A549 (cell line): ENCODE measurements at regions not wholly inside any gene's neighbourhood (a gene's known extent, or its start where the extent isn't known, plus 50 kb on each side); places are given as distances from the start of the nearest gene placed in this dataset.

ENCODE experiments used
- ATAC-seq, 2 experiments: fragments of 200-7000 bp in 1 of 2; fragments of >200 bp in 1 of 2; cut with Nextera tagmentation in 1 of 2; cut with Tn5 transposase in 1 of 2; 3 replicates each; pipeline versions ENCODE4 v1.8.0 to v1.9.1; 2018 to 2020; ENCODE audit warnings: mild to moderate bottlenecking in 1 of 2, moderate library complexity in 1 of 2
- CTCF ChIA-PET: fragments of 300-600 bp; sonication (Branson Sonifier 250); formaldehyde crosslinking; extraction: SDS; loops from one replicate; lab custom pipeline; 2021; ENCODE audit warnings: antibody characterized with exemption, inconsistent platforms; lab: Yijun Ruan, JAX
- POLR2A ChIA-PET: fragments of 350-600 bp; formaldehyde crosslinking; extraction: SDS; loops from one replicate; lab custom pipeline; 2021; ENCODE audit warnings: antibody characterized with exemption, inconsistent platforms; lab: Yijun Ruan, JAX
- DNase-seq, 2 experiments: peaks; one replicate each; pipeline versions ENCODE4 v3.0.0 to v3.0.0-alpha.2; 2011 to 2016; ENCODE audit warnings: low read depth in 1 of 2, low spot score in 1 of 2
- FAIRE-seq: peaks from 2 replicates; lab custom pipeline; 2011; peaks lifted over from hg19 to GRCh38; lab: Jason Lieb, UNC
- H3K27ac ChIP-seq, 2 experiments: fragments of >200 bp; sonication (Bioruptor Twin); formaldehyde crosslinking; 3 replicates each; pipeline ENCODE4 v1.5.1; 2016 to 2017
- H3K4me1 ChIP-seq: fragments of >200 bp; sonication (Bioruptor Twin); formaldehyde crosslinking; 3 replicates; pipeline ENCODE4 v1.6.1; 2016
- H3K4me2 ChIP-seq: fragments of >200 bp; sonication (Bioruptor Twin); formaldehyde crosslinking; 3 replicates; pipeline ENCODE4 v1.6.1; 2016
- H3K4me3 ChIP-seq: fragments of >200 bp; sonication (Bioruptor Twin); formaldehyde crosslinking; 3 replicates; pipeline ENCODE4 v1.5.1; 2016
- H3K9me3 ChIP-seq: fragments of >200 bp; sonication (Bioruptor Twin); formaldehyde crosslinking; 3 replicates; pipeline ENCODE4 v1.6.1; 2016
- BCL3 ChIP-seq: fragments of >200 bp; sonication (Bioruptor Twin); formaldehyde crosslinking; IDR thresholded peaks from 3 replicates; pipeline ENCODE4 v1.6.1; 2016
- CHD4 ChIP-seq: fragments of 200-600 bp; sonication (generic); IDR thresholded peaks from 2 replicates; pipeline ENCODE4 v1.6.1; 2016; ENCODE audit warnings: antibody characterized with exemption, mild to moderate bottlenecking, borderline replicate concordance
- CTCF ChIP-seq: fragments of >200 bp; sonication (Bioruptor Twin); formaldehyde crosslinking; IDR thresholded peaks from 3 replicates; pipeline ENCODE4 v1.5.1; 2016
- ELK1 ChIP-seq: fragments of 150-350 bp; IDR thresholded peaks from 2 replicates; pipeline ENCODE4 v1.6.1; 2014; ENCODE audit warnings: low read depth, mild to moderate bottlenecking, low read length
- EP300 ChIP-seq, 2 experiments: fragments of >200 bp; sonication (Bioruptor Twin); formaldehyde crosslinking; IDR thresholded peaks; 2 replicates in 1 of 2; 3 replicates in 1 of 2; pipeline ENCODE4 v1.6.1; 2016 to 2017
- FOSB ChIP-seq: fragments of 250-450 bp; sonication (Bioruptor Pico); IDR thresholded peaks from 2 replicates; pipeline ENCODE4 v1.5.0; 2020; ENCODE audit warnings: mild to moderate bottlenecking, moderate library complexity
- FOSL2 ChIP-seq, 2 experiments: fragments of 450-650 bp in 1 of 2; fragments of >200 bp in 1 of 2; sonication (Bioruptor Twin) in 1 of 2; formaldehyde crosslinking; IDR thresholded peaks; 2 replicates each; pipeline versions ENCODE4 v1.5.0 to v1.6.1; 2016 to 2020; ENCODE audit warnings: mild to moderate bottlenecking in 1 of 2, moderate library complexity in 1 of 2
- GATA3 ChIP-seq: IDR thresholded peaks from 2 replicates; pipeline ENCODE4 v1.6.1; 2012; ENCODE audit warnings: borderline replicate concordance
- HDAC2 ChIP-seq: fragments of 200-600 bp; sonication (generic); IDR thresholded peaks from 2 replicates; pipeline ENCODE4 v1.6.1; 2016
- HOXA7 ChIP-seq: fragments of 250-450 bp; sonication (Bioruptor Pico); IDR thresholded peaks from 2 replicates; pipeline ENCODE4 v1.5.0; 2020; ENCODE audit warnings: mild to moderate bottlenecking, moderate library complexity
- HOXB5 ChIP-seq: fragments of 250-450 bp; sonication (Bioruptor Pico); IDR thresholded peaks from 2 replicates; pipeline ENCODE4 v1.5.0; 2020; ENCODE audit warnings: mild to moderate bottlenecking, moderate library complexity
- JUN ChIP-seq, 2 experiments: fragments of >200 bp; sonication (Bioruptor Twin); formaldehyde crosslinking; IDR thresholded peaks; 2 replicates in 1 of 2; 3 replicates in 1 of 2; pipeline ENCODE4 v1.6.1; 2016 to 2017
- KDM5A ChIP-seq: fragments of 200-600 bp; sonication (generic); IDR thresholded peaks from 2 replicates; pipeline ENCODE4 v1.6.1; 2016; ENCODE audit warnings: antibody characterized with exemption, mild to moderate bottlenecking
- PBX3 ChIP-seq: IDR thresholded peaks from 2 replicates; pipeline ENCODE4 v1.6.1; 2012
- POLR2A ChIP-seq: IDR thresholded peaks from 2 replicates; pipeline ENCODE4 v1.6.1; 2012; ENCODE audit warnings: mild to moderate bottlenecking, low read length
- POLR2AphosphoS2 ChIP-seq: conservative IDR thresholded peaks from 2 replicates; pipeline ENCODE4 v1.6.1; 2012; ENCODE audit warnings: low read length, improper control_type of control experiment, inconsistent platforms
- RCOR1 ChIP-seq: fragments of 150-350 bp; IDR thresholded peaks from 2 replicates; pipeline ENCODE4 v1.6.1; 2014; ENCODE audit warnings: antibody characterized with exemption, low read length, low read depth
- REST ChIP-seq: fragments of 200-600 bp; sonication (generic); IDR thresholded peaks from 2 replicates; pipeline ENCODE4 v1.6.1; 2016; ENCODE audit warnings: antibody characterized with exemption, mild to moderate bottlenecking, moderate library complexity
- USF2 ChIP-seq: fragments of 450-650 bp; IDR thresholded peaks from 2 replicates; pipeline ENCODE4 v1.6.1; 2014; ENCODE audit warnings: antibody characterized with exemption
- ZC3H11A ChIP-seq: fragments of 450-650 bp; IDR thresholded peaks from 2 replicates; pipeline ENCODE4 v1.6.1; 2014; ENCODE audit warnings: antibody characterized with exemption, mild to moderate bottlenecking
- ZNF302 ChIP-seq: fragments of 250-450 bp; sonication (Bioruptor Pico); IDR thresholded peaks from 2 replicates; pipeline ENCODE4 v1.9.0; 2021; ENCODE audit warnings: inconsistent platforms, mild to moderate bottlenecking, moderate library complexity
- ZSCAN20 ChIP-seq: fragments of 250-450 bp; sonication (Bioruptor Pico); IDR thresholded peaks from 2 replicates; pipeline ENCODE4 v1.8.0; 2022; ENCODE audit warnings: mild to moderate bottlenecking, moderate library complexity
- WGBS: methylation state at CpG from one replicate; pipeline ENCODE4 v1.1.6; 2017; ENCODE audit errors: missing lambda C conversion rate; 5-methylcytosine and 5-hydroxymethylcytosine counted together

GRCh38 chr21:18023157-18023556 lies 204.0 kb upstream of the C21orf91 start:
- DNase-seq: no peak
- H3K27ac ChIP-seq: no peak overlapping the region
- ATAC-seq: no peak
- H3K4me1 ChIP-seq: no peaks in the 10 kb centered on the region
- H3K9me3 ChIP-seq: no peaks in the 10 kb centered on the region
- WGBS: 48% methylated on average over 3 of the region's 4 CpGs
- no peak for FAIRE-seq
- no peak for TF ChIP-seq RCOR1
- no peak for TF ChIP-seq ZC3H11A
- no peak for TF ChIP-seq EP300 (IDR thresholded peaks at IDR 0.05)
- TF ChIP-seq ZNF302 (CRISPR knock-in tag): no peak
- TF ChIP-seq CHD4: no peak
- TF ChIP-seq GATA3: no peak
- TF ChIP-seq KDM5A: no peak
- TF ChIP-seq CTCF: no peak
- no peak for TF ChIP-seq FOSB (CRISPR knock-in tag)
- TF ChIP-seq HOXA7: no peak
- TF ChIP-seq HOXB5 (CRISPR knock-in tag): no peak
- no peak for TF ChIP-seq BCL3
- no peak for TF ChIP-seq POLR2A
- TF ChIP-seq HDAC2: no peak
- TF ChIP-seq FOSL2 (IDR thresholded peaks at IDR 0.05): no peak
- TF ChIP-seq FOSL2 (CRISPR knock-in tag; IDR thresholded peaks at IDR 0.05): no peak
- TF ChIP-seq REST: no peak
- TF ChIP-seq PBX3: no peak
- TF ChIP-seq ZSCAN20 (CRISPR knock-in tag): no peak
- ChIA-PET POLR2A (no interaction called here), CTCF (no interaction called here)
- no peak overlapping the region for H3K4me2 ChIP-seq
- H3K4me3 ChIP-seq: no peak overlapping the region

GRCh38 chr21:18007121-18007520 lies 188.0 kb upstream of the C21orf91 start:
- TF ChIP-seq ELK1: no peak
- no peak for TF ChIP-seq USF2
- no peak for TF ChIP-seq BCL3
- no peak for TF ChIP-seq HOXA7
- TF ChIP-seq POLR2AphosphoS2: no peak
- no peak for TF ChIP-seq FOSL2 (IDR thresholded peaks at IDR 0.05)
- no peak for TF ChIP-seq FOSL2 (CRISPR knock-in tag; IDR thresholded peaks at IDR 0.05)
- TF ChIP-seq JUN (IDR thresholded peaks at IDR 0.05): no peak
- TF ChIP-seq GATA3: no peak
- CTCF ChIA-PET: no interaction called here
- no peak for FAIRE-seq

More at GRCh38 chr21:18007121-18007520, 188.0 kb upstream of the C21orf91 start:
- no peaks in the 10 kb centered on the region for H3K9me3 ChIP-seq
- no peak overlapping the region for H3K4me3 ChIP-seq
- ATAC-seq (no peak), DNase-seq (no peak)
- no peaks in the 10 kb centered on the region for H3K4me1 ChIP-seq
- no peak overlapping the region for H3K4me2 ChIP-seq
- no peak overlapping the region for H3K27ac ChIP-seq
- WGBS: 0% methylated on average over 1 of the region's 1 CpG
- POLR2A ChIA-PET: no interaction called here
